Midbrain (tissue), 1 donor: ENCODE measurements at regions not wholly inside any gene's neighbourhood (a gene's known extent, or its start where the extent isn't known, plus 50 kb on each side); places are given as distances from the start of the nearest gene placed in this dataset.

Source experiments
- DNase-seq: peaks from one replicate; lab custom pipeline; 2025; lab: John Stamatoyannopoulos, UW

DNA sequence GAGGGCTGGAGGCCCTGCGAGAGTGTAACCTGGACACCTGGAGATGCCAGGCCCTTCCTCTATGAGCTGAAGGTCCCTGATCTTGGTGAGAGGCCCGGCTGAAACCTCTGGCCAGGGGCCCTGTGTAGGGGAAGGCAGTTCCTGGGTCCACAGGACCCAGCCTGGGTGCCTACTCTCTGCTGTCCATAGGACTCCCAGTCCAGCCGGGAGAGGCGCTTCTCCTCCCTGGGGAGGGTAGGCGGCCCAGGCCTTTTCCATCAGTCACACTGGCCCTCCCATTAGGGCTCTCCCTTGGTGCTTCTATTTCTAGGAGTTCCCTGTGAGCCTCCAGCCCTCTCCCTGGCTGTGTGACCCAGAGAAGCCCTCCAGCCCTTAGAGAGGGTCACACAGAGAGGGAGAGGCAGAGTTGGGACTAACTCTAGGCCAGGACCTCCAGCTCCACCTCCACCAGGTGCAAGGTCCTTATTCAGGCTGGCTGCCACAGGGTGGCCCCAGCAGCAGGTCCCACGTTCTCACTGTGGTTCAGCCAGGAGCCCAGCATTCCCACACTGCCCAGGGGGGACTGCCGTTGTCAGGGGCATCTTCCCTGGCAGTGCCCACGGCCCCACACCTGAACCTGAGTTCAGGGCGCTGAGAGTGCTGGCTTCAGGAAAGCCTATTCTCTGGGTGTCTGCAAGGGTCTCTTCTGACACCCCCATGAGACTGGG is 146.8 kb downstream of the SMAD6 start:
- DNase-seq = no peak

DNA sequence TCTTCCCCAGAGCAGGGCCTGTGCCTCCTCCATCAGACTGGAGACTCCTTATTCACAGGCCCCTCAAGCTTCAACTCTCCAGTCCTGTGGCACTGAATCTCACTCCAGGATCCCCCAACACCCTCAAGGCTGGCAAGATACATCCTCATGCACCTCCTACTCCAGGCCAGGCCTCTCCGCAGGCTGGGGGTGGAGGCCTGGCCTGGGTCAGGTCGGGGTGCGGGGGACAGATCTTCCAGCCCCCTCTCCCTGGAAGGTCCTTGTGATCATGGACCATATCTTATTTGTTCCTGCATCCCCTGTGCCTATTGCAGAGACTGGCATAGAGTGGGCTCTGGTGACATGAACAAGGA is 147.3 kb downstream of the SMAD6 start:
- DNase-seq = no peak

DNA sequence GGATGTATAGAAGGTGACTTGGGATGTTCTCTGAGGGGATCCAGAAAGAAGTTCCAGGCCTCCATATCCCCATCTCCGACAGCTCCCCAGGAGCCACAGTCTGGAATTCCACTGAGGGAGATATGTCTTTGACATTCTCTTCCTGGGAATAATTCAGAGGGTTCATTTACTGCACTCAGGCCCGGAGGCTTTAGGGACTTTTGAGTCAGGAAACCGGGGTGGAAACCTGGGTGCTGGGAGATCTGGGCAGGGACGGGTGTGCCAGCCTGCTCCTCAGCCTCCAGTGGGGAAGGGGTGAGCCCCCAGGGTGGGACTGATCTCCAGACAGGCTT is 147.7 kb downstream of the SMAD6 start:
- no peak for DNase-seq

DNA sequence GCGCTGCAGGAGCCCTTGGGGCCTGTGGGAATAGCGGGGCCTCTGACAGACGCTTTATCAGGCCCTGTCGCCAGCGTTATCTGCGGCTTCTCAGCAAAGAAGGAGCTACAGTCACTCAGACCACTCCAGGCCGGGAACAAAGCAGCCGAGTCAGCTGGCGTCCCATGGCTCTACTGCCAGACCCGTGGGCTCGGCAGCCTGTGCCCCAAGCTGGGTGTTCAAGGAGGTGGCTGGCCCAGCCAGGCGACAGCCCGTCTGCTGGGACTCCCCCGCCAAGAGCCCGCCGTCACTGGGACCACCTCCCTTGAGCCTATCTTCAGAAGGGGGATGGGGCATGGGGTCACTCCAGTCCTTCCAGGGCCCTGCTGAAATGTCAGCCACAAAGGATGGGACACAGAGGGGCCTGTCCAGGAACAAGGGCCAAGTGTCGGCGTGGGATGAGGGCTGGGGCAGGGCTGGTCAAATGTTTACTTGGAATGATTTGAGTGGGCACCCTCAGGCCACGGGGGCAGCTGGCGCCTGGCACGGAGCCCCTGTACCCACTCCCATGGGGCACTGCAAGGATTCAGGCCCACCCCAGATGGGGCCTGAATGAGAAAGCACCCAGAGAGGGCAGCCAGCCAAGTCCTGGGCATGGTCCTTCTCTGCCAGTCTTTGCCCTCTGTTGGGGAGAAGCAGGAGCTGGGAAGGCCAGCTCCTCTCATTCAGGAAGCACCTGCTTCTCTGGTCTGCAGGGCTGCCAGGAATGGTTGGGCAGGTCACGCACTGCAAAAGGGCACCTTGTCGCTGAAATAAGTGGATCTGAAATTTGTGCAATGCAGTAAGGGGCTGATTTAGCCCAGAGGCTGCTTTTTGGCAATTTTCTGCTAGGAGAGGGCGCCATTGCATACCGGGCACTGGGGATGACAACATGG is 148.3 kb downstream of the SMAD6 start:
- DNase-seq = no peak

DNA sequence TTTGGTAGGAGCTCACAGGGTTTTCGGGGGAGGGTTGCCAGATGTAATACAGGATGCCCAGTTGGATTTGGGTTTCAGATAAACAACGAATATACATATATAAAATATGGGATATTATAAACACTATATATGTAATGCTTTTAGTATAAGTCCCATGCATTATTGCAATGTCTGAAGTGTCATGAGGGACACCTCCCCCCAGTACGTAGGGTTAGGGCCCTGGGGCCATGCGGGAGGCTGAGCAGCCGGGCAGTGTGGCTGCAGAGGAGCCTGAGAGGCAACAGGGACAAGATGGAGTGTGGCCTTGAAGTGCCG is 148.9 kb downstream of the SMAD6 start:
- no peak for DNase-seq

DNA sequence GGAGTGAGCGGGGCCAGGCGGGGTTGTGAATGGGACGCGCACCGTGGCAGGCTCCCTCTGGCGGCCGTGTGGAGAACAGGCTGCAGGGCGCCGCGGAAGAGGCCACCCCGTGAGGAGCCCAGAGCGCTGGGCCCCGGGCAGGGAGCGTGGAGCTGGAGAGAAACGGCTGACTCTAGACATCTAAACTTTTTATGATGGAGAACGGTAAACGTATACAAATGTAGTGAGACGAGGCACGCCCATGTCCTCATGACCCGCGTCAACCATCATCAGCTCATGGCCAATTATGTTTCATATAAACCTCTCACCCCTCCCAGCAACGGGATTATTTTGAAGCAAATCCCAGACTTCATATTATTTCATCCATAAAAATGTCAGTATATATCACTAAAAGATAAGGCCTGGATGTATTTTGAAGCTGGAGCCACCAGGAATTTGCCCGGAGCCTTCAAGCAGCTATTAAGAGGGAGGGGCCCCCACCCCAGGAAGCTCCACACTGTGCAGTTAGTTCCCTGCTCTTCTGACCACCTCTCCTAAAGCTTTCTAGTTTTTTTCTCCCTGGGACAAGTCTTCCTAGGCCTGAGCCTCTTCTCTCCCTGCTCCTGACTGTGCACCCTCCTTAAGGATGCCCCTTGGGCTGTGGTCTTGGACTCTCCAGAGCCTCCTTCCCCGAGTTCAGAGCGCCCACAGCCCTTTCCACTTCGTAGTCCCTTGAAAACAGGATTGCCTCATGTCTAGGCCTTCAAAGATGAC is 149.5 kb downstream of the SMAD6 start:
- peak; percentile 64 for DNase-seq

DNA sequence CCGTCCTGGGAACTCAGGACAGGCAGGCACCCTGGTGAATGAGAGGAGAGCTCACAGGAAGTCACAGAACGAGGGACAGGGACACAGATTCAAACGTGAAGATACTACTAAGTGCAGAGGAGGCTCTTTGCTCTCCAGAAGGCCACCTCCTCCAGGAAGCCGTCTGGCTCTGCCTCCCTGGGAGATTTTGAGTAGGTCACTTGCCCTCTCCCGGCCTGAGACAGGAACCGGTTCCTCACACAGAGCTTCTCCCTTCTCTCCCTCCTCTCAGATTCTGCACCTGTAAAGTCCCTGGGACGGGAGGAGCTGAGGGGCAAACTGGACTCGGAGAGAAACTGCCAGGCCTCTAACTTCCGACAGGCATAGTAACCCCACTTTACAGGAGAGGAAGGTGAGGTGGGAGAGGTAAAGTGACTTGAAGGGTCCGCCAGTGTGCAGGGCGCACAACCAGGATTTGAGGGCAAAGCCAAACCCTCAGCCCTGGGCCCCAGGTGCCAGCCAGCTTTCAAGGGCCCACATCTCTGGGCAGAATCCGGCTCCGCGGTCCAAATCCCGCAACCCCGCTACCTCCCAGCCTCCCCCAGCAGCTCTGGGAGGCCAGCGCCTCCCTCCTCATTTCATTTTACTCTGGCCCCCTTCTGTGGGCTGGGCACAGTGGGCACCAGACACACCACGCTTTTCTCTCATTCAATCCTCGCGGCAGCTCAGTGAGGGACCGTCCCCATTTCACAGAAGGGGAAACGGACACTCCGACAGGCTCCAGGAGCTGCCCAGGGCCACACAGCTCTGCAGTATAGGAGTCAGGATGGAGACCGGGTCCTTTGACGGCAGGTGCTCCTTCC is 150.2 kb downstream of the SMAD6 start:
- no peak for DNase-seq

DNA sequence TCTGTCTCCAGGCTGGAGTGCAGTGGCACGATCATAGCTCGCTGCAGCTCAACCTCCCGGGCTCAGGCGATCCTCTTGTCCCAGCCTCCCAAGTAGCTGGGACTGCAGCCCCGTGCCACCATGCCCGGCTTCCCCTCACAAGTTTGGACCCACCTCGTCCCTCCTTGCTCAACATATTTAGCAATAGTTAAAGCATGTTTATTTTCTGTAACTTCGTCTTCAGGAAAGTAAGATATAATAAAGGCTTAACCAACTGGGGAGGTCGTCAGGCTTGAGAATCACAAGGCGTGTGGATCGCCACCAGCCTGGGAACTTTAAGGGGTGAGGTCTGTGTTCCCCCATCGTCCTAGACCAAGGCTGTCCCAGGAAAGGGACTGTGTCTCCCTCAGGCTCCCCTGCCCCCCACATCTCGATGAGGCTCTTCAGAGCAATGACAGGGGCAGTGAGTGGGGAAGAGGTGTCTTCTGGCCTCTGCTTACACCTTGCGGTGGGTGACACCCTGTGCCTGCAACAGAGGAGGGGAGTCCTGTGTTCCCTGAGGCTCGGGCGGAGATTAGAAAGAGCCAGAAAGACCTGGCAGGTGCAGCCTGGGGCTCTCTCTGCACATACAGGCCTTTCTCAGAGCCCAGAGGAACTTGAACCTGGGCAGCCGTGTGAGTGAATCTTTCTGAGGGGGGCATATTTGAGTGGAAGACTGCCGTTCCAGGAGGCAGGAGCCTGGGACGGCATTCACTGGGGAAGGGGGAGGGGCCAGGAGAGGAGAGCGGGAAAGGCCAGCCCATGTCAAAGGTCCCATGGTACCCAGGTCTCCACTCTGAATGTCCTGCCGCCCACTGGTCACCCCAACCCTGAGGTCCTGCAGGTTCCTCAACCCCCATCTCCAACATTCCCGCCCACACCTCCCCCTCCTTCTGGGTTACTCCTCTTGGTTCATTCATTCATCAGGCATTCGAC is 152.3 kb downstream of the SMAD6 start:
- no peak for DNase-seq

DNA sequence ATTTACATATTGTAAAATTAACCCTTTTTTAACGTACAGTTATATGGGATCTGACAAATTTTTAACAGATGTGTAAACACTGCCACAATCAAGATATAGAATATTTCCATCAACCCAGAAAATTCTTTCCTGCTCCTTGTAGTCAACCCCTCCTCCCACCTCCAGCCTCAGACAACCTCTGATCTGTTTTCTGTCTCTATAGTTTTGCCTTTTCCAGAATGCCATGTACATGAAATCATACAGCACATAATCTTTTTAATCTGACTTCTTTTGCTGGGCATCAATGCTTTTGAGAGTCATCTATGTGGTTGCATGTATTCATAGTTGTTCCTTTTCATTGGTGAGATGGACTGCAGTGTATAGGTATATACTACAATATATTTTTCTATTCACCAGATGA is 153.0 kb downstream of the SMAD6 start:
- no peak for DNase-seq

DNA sequence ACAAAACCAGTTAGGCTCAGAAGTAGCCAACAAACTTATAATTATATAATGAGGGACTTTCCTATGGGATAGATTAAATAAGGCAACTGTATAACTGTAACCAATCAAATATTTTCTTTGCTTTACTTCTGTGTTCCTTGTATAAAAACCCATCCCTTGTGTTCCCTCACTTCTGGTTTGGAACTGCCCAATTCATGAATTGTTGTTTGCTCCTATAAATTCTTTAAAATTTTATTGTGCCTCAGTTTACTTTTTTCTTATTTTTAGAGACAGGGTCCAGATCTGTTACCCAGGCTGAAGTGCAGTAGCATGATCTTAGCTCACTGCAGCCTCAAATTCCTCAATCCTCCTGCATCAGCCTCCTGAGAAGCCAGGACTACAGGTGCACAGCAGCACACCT is 155.7 kb downstream of the SMAD6 start:
- DNase-seq = no peak

DNA sequence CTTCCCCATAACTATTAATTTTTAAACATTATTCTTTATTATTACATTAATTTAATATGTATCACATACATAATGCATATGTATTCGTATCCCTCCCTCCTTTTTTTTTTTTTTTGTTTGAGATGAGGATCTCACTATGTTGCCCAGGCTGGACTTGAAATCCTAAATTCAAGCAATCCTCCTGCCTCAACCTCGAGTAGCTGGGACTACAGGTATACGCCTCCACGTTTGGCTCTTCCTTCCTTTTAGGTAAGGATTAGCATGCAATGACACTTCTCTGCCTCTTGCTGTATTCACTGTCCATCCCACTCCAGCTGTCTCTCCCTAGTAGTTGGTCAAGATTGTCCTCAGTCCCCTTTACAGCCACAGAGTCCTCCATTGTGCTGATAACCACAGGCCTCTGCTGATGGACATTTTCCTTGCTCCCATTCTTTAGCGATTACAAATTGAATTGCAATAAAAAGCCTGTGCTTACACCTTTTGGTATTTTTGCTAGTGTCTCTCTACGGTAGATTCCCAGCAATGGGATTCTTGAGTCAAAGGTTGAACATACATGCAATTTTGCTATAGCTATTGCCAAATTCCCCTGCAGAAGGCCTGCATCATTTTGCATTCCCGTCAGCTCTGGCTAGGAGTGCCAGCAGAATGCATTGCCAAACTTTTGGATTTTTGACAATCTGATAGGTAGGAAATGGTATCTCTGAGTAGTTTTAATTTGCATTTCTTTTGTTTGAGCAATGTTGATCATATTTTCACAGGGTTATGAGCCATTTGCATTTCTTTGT is 156.6 kb downstream of the SMAD6 start:
- no peak for DNase-seq

DNA sequence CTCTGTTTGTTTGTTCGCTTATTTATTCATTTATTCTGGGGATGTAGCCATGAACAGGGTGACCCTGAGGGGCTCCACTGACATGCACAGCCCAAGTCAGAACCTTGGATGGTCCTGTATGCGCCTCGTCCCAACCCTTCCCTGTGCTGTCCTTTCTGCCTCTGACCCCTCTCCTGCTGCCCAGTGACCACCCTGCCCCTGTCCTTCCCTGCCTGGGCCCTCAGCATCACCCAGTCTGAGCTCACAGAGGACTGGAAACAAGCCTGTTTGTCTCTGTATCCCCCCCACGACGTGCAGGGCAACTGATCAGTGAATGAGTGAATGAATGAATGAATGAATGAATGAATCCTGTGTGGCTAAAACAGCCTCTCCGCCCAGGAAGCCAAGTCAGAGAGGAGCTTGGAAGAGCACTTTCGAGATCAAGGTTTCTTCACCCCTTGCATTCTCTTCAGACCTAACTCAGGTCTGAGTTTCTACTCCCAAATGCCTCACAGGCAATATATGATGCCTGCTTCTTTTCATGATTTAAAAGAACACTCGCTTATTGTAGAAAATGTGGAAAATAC is 157.7 kb downstream of the SMAD6 start:
- DNase-seq = no peak

DNA sequence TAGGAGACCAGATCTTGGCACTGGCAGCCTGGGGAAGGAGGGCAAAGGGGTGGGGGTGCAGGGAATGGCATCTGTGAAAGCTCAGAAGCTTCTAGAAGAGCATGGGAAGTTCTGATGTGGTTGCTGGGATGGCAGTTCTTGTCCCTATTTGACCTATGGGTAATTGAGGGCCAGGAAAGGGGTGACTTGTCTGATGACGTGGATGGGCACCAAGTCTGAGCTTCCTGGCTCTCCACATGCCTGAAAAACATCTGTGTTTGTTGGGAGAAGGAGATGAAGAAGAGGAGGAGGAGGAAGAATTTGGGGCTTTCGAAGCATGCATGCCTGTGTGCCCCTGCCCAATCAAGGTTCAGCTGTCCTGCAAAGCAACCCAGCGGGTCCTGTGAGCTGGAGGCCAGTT is 158.8 kb downstream of the SMAD6 start:
- no peak for DNase-seq

DNA sequence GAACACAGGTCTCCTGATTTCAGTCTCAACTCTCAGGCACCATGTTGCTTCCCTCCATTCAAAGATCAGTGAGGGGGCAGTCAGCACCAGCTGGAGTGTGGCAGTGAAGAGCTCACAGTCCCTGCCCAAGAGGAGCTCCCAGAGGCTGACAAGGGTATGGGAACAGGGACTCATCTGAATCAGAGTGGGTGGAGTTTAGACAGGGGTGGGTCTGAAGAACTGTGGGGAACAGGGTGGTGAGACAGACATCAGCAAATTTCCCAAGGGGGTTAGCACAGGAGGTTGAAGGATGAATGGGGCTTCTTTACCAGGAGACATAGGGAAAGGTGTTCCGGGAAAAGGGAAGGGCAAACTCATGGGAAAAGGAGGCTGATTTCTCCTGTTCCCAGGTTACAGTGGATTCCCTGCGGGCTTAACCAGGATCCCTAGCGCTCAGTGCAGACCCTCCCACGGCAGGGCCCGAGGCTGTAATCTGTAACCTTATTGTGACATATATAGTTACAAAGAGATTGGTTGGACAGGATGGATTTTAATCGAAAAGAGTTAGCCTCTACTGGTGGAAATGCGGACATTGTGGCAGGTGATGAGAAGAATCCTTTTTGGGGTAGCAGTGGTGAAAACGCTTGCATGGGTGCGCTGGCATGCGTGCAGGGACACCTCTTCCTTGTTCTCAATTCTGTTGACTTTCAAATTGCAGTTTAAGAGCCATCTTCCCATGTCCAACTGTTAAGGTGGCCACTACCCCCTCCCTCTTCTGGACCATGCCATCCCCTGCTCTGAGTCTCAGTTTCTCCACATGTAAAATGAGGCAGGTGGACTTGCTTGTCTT is 160.3 kb downstream of the SMAD6 start:
- DNase-seq = no peak

DNA sequence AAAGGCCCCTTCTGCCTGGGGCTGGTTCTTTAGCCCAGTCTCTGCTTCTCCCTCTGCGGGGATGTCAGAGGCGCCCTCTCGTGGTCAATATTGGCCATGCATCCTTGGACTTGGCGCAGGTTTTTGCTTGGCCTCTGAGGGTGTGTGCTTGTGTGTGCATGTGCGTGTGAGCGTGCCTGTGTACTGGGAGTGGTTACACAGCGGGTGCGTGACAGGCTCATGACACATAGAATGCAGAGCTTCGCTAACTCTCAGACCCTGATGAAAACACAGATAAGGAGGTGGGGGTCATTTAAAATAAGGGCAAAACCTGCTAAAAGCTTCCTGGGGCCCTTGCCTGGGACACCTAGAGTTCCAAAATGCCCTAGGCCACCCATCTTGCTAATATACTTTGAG is 160.9 kb downstream of the SMAD6 start:
- peak; percentile 47 for DNase-seq

DNA sequence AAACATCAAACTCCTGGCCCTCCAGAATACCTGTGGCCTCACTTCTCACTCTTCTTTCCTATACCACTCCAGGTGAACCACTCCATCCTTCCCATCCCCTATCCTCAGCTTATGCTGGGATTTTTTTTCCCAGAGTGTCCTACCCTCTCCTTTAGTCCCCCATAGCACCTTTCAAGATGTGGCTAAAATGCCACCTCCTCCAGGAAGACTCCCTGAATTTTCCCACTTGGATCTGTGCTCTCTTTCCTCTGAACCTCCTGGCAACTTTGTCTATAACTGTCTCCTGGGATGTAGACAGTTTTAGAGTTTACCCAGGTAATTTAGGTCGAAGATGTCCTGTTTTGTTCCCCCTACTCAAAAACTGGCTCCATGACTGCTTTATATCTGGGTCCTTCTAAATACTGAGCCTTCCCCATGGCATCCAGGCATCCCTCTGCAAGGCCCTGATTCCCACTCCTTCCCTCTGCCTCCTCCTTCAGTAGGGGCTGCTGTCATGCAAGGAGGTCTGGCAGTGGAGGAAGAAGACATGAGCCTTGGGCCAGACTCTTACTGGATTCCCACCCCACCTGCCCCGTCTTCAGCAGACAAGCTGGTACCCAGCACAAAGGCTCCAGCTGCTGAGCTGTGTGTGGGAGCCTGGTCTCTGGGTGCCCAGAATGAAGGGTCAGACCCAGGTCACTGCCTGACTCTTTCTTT is 161.5 kb downstream of the SMAD6 start:
- no peak for DNase-seq

DNA sequence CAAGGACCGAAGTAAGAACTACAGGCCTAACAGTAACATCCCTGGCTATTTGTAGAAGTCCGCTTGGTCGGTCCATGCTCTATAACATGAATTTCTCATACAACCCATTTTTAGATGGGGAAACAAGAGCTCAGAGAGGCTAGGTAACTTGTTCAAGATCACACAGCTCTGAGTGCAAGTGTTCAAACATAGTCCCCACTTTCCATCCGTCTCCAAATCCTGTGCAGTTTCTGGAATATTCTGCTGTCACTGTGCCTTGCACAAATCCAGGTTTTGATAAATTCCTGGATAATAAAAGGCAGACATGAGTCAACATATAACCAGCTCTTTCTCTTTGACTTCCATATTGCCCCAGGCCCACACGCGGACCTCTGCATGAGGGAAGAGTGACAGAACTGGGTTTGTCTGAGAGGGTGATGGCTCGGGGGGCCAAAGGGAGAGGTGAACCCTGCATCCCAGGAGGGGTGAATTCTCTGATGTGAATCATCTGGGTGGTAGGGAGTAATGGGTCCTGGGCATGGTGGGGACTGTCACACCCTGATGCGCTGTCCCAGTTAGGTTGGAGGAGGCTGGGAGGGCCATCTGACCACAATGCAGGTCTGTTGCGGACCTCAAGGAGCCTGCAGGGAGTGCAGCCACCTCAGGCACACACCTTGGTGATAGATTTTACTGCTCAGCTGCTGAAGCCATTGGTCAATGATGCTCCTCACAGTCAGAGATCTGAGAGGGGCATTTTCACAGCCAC is 162.2 kb downstream of the SMAD6 start:
- DNase-seq = no peak

DNA sequence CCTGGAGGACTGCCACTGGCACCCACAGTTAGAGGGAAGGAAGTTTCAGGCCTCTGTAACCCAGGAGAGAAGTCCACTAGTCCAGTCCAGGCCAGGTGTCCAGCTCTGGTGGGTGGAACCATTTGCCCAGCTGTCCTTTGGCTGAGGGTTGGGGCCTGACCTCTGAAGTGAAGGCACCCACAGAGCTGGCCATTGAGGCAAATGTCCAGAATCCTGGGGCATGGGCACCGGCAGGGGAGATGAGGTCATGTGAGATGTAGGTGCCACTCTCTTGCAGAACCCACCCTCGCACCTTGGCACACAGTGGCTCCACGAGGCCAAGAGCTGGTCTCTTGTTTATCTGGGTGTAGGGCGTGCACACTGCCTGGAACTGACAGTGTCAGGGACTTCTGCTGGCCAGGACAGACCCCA is 162.8 kb downstream of the SMAD6 start:
- no peak for DNase-seq
